GM12865 (cell line): ENCODE measurements at regions not wholly inside any gene's neighbourhood (a gene's known extent, or its start where the extent isn't known, plus 50 kb on each side); places are given as distances from the start of the nearest gene placed in this dataset.

Experiments used
- DNase-seq: peaks from one replicate; pipeline ENCODE4 v3.0.0; 2010; ENCODE audit warnings: low read depth
- H3K4me3 ChIP-seq: 2 replicates; pipeline ENCODE4 v1.5.1; 2011; ENCODE audit warnings: mild to moderate bottlenecking, low read depth, low read length, control low read depth
- TF ChIP-seq, protein P1 (sequence below): IDR thresholded peaks from 2 replicates; pipeline ENCODE4 v1.5.1; 2011; ENCODE audit warnings: low read length, control low read depth, low read depth, inconsistent platforms; ENCODE audit not compliant: insufficient read depth; ENCODE audit errors: missing control alignments

DNA sequence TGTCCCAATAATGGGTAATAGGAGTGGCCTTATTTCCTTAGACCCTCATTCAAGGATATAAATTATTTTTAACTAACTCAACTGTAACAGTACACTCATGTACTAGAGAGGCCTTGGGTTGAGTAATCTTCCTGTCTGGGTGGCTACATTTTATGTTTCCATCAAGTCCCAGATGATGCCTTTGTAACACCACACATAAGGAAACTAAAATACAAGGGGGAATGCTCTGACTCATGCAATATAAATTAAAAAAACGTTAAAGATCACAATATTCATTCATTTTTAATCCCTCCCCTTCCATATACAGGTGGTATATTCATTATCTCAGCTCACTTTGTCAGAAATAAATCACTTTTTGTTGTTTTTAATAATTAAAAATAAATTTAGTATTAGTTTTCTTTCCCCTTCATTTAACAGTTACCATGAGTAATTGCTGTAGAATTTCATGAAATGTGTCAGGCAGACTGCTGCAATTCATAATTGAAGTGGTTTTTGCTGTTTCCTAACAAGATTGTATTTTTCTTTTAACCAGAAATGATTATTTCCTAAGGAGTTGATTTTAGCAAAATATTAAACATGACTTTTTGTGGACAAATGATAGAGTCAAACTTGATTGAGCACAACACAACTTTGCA, 1403.6 kb downstream of the SUCLG1 start:
- no peak overlapping the region for H3K4me3 ChIP-seq
- no peak for DNase-seq
- TF ChIP-seq, protein P1, sequence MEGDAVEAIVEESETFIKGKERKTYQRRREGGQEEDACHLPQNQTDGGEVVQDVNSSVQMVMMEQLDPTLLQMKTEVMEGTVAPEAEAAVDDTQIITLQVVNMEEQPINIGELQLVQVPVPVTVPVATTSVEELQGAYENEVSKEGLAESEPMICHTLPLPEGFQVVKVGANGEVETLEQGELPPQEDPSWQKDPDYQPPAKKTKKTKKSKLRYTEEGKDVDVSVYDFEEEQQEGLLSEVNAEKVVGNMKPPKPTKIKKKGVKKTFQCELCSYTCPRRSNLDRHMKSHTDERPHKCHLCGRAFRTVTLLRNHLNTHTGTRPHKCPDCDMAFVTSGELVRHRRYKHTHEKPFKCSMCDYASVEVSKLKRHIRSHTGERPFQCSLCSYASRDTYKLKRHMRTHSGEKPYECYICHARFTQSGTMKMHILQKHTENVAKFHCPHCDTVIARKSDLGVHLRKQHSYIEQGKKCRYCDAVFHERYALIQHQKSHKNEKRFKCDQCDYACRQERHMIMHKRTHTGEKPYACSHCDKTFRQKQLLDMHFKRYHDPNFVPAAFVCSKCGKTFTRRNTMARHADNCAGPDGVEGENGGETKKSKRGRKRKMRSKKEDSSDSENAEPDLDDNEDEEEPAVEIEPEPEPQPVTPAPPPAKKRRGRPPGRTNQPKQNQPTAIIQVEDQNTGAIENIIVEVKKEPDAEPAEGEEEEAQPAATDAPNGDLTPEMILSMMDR, result no peak

DNA sequence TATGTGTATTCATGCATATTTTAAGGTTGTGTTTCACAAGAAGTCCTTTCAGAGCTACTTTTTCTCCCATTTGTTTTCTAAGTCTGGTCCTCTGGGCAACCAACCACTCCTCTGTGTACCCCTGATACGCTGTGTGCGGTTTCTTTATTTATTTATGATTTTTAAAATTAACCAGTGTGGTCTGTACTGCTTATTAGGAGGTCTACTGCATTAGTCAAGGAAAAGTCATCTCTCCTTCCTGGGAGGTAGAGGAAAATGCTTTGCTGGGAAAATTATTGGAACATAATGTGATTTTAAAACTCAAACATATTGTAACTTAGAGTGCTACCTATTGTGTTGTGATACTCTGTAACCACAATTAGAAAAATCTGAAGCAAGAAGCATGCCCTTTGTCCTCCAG, 1404.3 kb downstream of the SUCLG1 start:
- no peak for DNase-seq

DNA sequence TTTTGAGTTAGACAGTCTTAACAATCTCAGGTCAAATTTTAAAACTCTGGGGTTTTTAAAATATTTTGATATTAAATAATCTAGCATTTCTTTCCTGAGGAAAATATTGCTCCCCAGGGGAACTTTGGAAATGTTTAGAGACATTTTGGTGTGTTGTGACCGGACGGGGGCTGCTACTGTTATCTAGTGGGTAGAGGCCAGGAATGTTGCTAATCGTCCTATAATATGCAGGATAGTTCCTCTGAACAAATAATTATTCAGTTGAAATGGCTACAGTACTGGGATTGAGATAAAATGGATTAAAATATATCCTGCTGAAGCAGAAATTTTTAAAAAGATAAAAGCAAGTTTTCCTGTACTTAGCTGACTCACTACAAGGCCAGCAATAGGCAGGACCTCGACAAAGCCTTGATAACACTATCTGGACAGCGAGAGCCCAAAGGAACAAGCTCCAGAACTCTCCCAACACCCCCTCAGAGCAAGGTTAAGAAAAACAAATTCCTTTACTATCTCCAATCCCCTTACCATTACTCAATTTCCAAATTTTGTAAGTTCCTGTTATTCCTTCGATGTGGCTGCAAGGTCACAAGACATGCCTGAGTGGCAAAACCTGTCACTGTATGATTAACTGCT, 1407.4 kb downstream of the SUCLG1 start:
- TF ChIP-seq, protein P1, result no peak
- H3K4me3 ChIP-seq, result no peak overlapping the region
- no peak for DNase-seq

More for the DNA sequence above, 1404.3 kb downstream of the SUCLG1 start:
- H3K4me3 ChIP-seq, result no peak overlapping the region
- TF ChIP-seq, protein P1, result no peak

DNA sequence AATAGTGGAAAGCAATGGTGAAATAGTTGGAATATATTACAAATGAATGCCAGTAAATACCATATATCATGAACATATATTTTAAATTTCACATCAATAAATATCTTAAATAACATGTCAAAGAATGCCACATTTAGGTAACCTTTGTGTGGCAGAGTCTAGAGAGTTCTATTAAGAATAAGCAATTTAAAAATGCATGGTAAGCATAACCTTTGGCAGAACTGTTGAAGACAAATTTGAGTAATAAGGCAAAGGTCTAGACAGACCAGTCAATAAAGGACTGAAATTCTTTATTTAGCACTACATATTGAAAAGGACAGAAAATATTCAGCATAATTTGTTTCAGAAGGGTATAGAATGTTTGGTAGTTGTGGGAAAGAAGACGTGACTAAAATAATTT, 1417.0 kb downstream of the SUCLG1 start:
- TF ChIP-seq, protein P1, result no peak
- no peak overlapping the region for H3K4me3 ChIP-seq
- no peak for DNase-seq

DNA sequence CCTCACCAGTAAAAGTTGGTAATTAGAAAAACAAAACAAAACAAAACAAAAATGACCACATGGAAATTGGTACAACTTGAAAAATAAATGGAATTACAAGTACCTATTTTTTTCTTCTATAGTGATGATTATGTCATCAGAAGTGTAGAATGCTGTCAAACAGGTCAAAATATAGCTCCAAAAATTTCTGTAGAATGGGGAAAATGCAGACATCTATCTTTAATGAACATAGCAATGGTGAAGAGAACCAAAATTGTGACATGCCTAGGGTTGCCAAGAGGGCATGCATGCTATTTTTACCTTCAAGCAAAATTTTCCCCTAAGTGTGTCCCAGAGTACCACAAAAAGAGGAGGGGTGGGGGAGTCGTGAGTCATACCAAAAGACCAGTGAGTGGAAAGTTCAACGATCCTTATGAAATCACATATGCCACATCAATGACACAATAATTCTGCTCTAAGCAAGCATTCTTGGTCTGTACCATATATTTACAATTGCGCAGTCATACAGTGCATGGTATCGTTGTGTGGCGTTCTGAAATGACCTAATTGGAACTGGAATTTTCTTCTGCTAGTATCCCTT, 1436.4 kb downstream of the SUCLG1 start:
- H3K4me3 ChIP-seq, result no peak overlapping the region
- no peak for DNase-seq
- TF ChIP-seq, protein P1, result no peak

DNA sequence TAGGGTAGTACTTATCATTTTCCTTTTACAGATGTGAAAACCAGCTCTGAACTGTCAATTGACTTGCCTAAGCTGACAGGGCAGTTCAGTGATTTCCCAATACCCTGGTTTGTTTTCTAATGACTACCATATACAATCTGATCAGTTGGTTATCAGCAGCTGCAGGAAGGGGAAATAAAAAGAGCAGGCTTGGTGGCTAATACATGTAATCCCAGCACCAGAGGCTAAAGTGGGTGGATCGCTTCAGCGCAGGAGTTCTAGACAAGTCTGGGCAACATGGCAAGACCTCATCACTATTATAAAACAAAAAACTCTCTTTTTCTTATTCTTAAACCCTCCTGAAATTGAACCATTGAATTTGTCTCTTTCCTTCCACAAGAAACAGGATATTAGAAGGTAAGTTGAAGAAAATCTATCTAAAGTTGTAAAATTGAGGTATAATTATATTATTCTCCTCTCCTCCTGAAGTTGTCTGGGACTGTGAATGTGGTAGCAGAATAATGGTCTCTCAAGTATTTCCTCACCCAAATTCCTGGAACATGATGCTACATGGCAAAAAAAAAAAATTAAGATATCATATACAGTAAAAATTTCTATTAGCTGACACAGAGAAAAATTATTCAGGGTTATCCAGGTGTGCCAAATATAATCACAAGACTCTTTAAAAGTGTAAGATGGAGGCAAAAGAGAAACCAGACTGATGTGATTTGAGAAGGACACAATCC, 1441.6 kb downstream of the SUCLG1 start:
- no peak for DNase-seq
- H3K4me3 ChIP-seq, result no peak overlapping the region
- TF ChIP-seq, protein P1, result no peak
